Neuronal stem cell (in vitro differentiated cells): ENCODE measurements at regions not wholly inside any gene's neighbourhood (a gene's known extent, or its start where the extent isn't known, plus 50 kb on each side); places are given as distances from the start of the nearest gene placed in this dataset.

ENCODE experiments used
- DNase-seq: peaks from one replicate; pipeline ENCODE4 v3.0.0-alpha.2; 2013; ENCODE audit warnings: low spot score
- H2AFZ ChIP-seq: one replicate; pipeline ENCODE4 v1.6.1; 2013; ENCODE audit warnings: mild to moderate bottlenecking, low read length, inconsistent platforms
- H2AK5ac ChIP-seq: 2 replicates; pipeline ENCODE4 v1.6.1; 2013; ENCODE audit warnings: low read depth, mild to moderate bottlenecking, inconsistent platforms, low read length, moderate library complexity, mixed read lengths
- H2BK120ac ChIP-seq: 2 replicates; pipeline ENCODE4 v1.6.1; 2013; ENCODE audit warnings: low read depth, mild to moderate bottlenecking, inconsistent platforms, low read length, moderate library complexity, mixed read lengths
- H2BK12ac ChIP-seq: one replicate; pipeline ENCODE4 v1.6.1; 2013; ENCODE audit warnings: low read length, inconsistent platforms
- H2BK15ac ChIP-seq: 2 replicates; pipeline ENCODE4 v1.6.1; 2013; ENCODE audit warnings: mild to moderate bottlenecking, low read length, inconsistent platforms, mixed read lengths
- H2BK5ac ChIP-seq: one replicate; pipeline ENCODE4 v1.6.1; 2013; ENCODE audit warnings: inconsistent platforms, mild to moderate bottlenecking, low read length, moderate library complexity
- H3K14ac ChIP-seq: one replicate; pipeline ENCODE4 v1.6.1; 2013; ENCODE audit warnings: low read length, inconsistent platforms
- H3K18ac ChIP-seq: 2 replicates; pipeline ENCODE4 v1.6.1; 2013; ENCODE audit warnings: low read length, inconsistent platforms
- H3K23ac ChIP-seq: 2 replicates; pipeline ENCODE4 v1.6.1; 2013; ENCODE audit warnings: low read depth, mild to moderate bottlenecking, mixed read lengths, low read length, inconsistent platforms; ENCODE audit not compliant: poor library complexity
- H3K27ac ChIP-seq: replicated peaks from 3 replicates; pipeline ENCODE4 v1.5.1; 2013; ENCODE audit warnings: low read length, inconsistent platforms
- H3K27me3 ChIP-seq, 3 experiments: 2 replicates each; pipeline ENCODE4 v1.6.1; 2013; ENCODE audit warnings: low read length in 3 of 3, mild to moderate bottlenecking in 2 of 3, inconsistent platforms in 1 of 3, low read depth in 1 of 3, mixed read lengths in 1 of 3, moderate library complexity in 1 of 3; ENCODE audit not compliant: control insufficient read depth in 3 of 3, insufficient read depth in 3 of 3
- H3K36me3 ChIP-seq, 2 donors: replicated peaks in 1 of 2; 2 replicates each; pipeline ENCODE4 v1.6.1; 2013; ENCODE audit warnings: low read length in 2 of 2; ENCODE audit not compliant: control insufficient read depth in 2 of 2, insufficient read depth in 2 of 2
- H3K4ac ChIP-seq: 2 replicates; pipeline ENCODE4 v1.6.1; 2013; ENCODE audit warnings: inconsistent platforms, mild to moderate bottlenecking, low read length, moderate library complexity
- H3K4me1 ChIP-seq, 2 donors: 1 replicate in 1 of 2; 2 replicates in 1 of 2; pipeline ENCODE4 v1.6.1; 2013; ENCODE audit warnings: low read length in 2 of 2, low read depth in 1 of 2; ENCODE audit not compliant: control insufficient read depth in 2 of 2, insufficient read depth in 1 of 2
- H3K4me2 ChIP-seq: one replicate; pipeline ENCODE4 v1.6.1; 2013; ENCODE audit warnings: mild to moderate bottlenecking, low read length, inconsistent platforms; ENCODE audit not compliant: insufficient read depth, poor library complexity, severe bottlenecking
- H3K4me3 ChIP-seq, 2 donors: 2 replicates each; pipeline ENCODE4 v1.5.1; 2013; ENCODE audit warnings: low read length in 2 of 2, mild to moderate bottlenecking in 2 of 2, inconsistent platforms in 1 of 2, moderate library complexity in 1 of 2
- H3K79me1 ChIP-seq: one replicate; pipeline ENCODE4 v1.6.1; 2013; ENCODE audit warnings: low read depth, mild to moderate bottlenecking, inconsistent platforms, low read length, moderate library complexity
- H3K9ac ChIP-seq: one replicate; pipeline ENCODE4 v1.6.1; 2013; ENCODE audit warnings: mild to moderate bottlenecking, low read depth, low read length, inconsistent platforms; ENCODE audit not compliant: poor library complexity
- H3K9me3 ChIP-seq, 2 donors: replicated peaks in 1 of 2; 2 replicates each; pipeline versions ENCODE3 to v1.6.1; 2013; ENCODE audit warnings: low read length in 2 of 2, mild to moderate bottlenecking in 2 of 2, inconsistent platforms in 1 of 2, low read depth in 1 of 2, mixed read lengths in 1 of 2, moderate library complexity in 1 of 2; ENCODE audit not compliant: control insufficient read depth in 2 of 2, insufficient read depth in 1 of 2
- H4K8ac ChIP-seq: one replicate; pipeline ENCODE4 v1.6.1; 2013; ENCODE audit warnings: low read depth, mild to moderate bottlenecking, inconsistent platforms, low read length, moderate library complexity
- H4K91ac ChIP-seq: one replicate; pipeline ENCODE4 v1.6.1; 2013; ENCODE audit warnings: low read length, low read depth, mild to moderate bottlenecking, inconsistent platforms; ENCODE audit not compliant: poor library complexity
- WGBS, 2 donors: extraction: QIAGEN DNeasy Blood & Tissue Kit; methylation state at CpG; one replicate each; pipeline ENCODE4 v1.1.7; 2013; ENCODE audit warnings: missing lambda C conversion rate in 2 of 2, mixed read lengths in 1 of 2; ENCODE audit not compliant: insufficient read length in 2 of 2, insufficient replicate concordance in 1 of 2; ENCODE audit errors: extremely low coverage in 2 of 2; 5-methylcytosine and 5-hydroxymethylcytosine counted together

GRCh38 chr2:149972066-149972465, 384.5 kb upstream of the MMADHC start:
- H2BK5ac ChIP-seq, result no peak overlapping the region
- H3K4me1 ChIP-seq, result no peaks in the 10 kb centered on the region
- no peak overlapping the region for H2AK5ac ChIP-seq
- no peak overlapping the region for H2AFZ ChIP-seq
- no peak overlapping the region for H3K14ac ChIP-seq
- H2BK15ac ChIP-seq, result no peak overlapping the region
- no CpG with 5 or more reads among the region's 3 CpGs for WGBS, 2 donors
- no peak overlapping the region for H3K18ac ChIP-seq
- no peaks in the 10 kb centered on the region for H3K9me3 ChIP-seq
- H3K27me3 ChIP-seq, result no peaks in the 10 kb centered on the region
- DNase-seq, result no peak
- H3K79me1 ChIP-seq, result no peaks in the 10 kb centered on the region
- no peak overlapping the region for H3K4me2 ChIP-seq
- H3K23ac ChIP-seq, result no peak overlapping the region
- no peak overlapping the region for H3K9ac ChIP-seq
- H3K36me3 ChIP-seq, result no peaks in the 10 kb centered on the region
- H3K4me3 ChIP-seq, result no peak overlapping the region
- H4K91ac ChIP-seq, result no peak overlapping the region
- no peak overlapping the region for H3K4ac ChIP-seq
- no peak overlapping the region for H3K27ac ChIP-seq
- no peak overlapping the region for H2BK12ac ChIP-seq
- H4K8ac ChIP-seq, result no peak overlapping the region
- no peak overlapping the region for H2BK120ac ChIP-seq

GRCh38 chr2:149954981-149955600, 367.5 kb upstream of the MMADHC start:
- H4K8ac ChIP-seq, result no peak overlapping the region
- H3K4me1 ChIP-seq, result no peaks in the 10 kb centered on the region
- H3K18ac ChIP-seq, result no peak overlapping the region
- H3K9ac ChIP-seq, result no peak overlapping the region
- no peak overlapping the region for H2BK5ac ChIP-seq
- H3K9me3 ChIP-seq, result no peaks in the 10 kb centered on the region
- H3K4me2 ChIP-seq, result no peak overlapping the region
- WGBS, 2 donors, result no CpG with 5 or more reads among the region's 6 CpGs
- no peak overlapping the region for H4K91ac ChIP-seq
- H3K27me3 ChIP-seq, result no peaks in the 10 kb centered on the region
- no peak overlapping the region for H2BK15ac ChIP-seq
- H3K23ac ChIP-seq, result no peak overlapping the region
- H3K36me3 ChIP-seq, result no peaks in the 10 kb centered on the region
- H2AFZ ChIP-seq, result no peak overlapping the region
- no peak overlapping the region for H3K4ac ChIP-seq
- no peak overlapping the region for H2BK120ac ChIP-seq
- H3K14ac ChIP-seq, result no peak overlapping the region
- no peak overlapping the region for H2BK12ac ChIP-seq
- no peak overlapping the region for H3K27ac ChIP-seq
- H3K4me3 ChIP-seq, result no peak overlapping the region
- no peak overlapping the region for H2AK5ac ChIP-seq
- no peaks in the 10 kb centered on the region for H3K79me1 ChIP-seq
- no peak for DNase-seq

GRCh38 chr2:149953627-149954026, 366.1 kb upstream of the MMADHC start:
- Histone ChIP-seq H3K79me1 (no peaks in the 10 kb centered on the region), H3K4ac (no peak overlapping the region), H3K14ac (no peak overlapping the region), H3K9me3 (no peaks in the 10 kb centered on the region), H3K4me1 (no peaks in the 10 kb centered on the region), H2BK120ac (no peak overlapping the region), H3K27me3 (no peaks in the 10 kb centered on the region), H2AK5ac (no peak overlapping the region), H3K4me2 (no peak overlapping the region), H3K27ac (no peak overlapping the region), H2BK12ac (no peak overlapping the region), H2BK15ac (no peak overlapping the region), H4K8ac (no peak overlapping the region), H3K23ac (no peak overlapping the region), H2AFZ (no peak overlapping the region), H2BK5ac (no peak overlapping the region), H3K4me3 (no peak overlapping the region), H3K36me3 (no peaks in the 10 kb centered on the region), H4K91ac (no peak overlapping the region), H3K18ac (no peak overlapping the region), H3K9ac (no peak overlapping the region)
- WGBS, 2 donors, result no CpG with 5 or more reads among the region's 3 CpGs
- no peak for DNase-seq

DNA sequence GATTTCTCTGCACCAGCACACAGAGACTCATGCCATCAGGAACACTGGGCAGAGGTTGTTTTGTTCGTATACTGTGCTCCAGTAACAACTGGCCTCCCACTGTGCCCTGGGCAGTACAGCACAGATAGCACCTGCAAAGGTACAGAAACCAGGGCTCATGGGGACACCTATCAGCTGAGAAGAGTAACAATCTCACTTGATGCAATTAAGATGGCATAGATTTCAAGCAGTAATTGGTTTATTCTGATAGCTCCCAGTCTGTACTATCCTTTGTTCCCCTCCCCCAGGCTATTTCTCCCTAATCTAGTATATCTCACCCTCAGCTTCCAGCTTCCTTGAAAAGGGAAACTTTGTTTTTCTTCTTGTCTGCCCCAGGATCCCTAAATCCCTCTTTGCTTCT, 343.9 kb upstream of the MMADHC start:
- no peak overlapping the region for H3K23ac ChIP-seq
- no peak overlapping the region for H4K91ac ChIP-seq
- no peak overlapping the region for H3K4me2 ChIP-seq
- H2BK5ac ChIP-seq, result no peak overlapping the region
- H3K27ac ChIP-seq, result no peak overlapping the region
- no peaks in the 10 kb centered on the region for H3K36me3 ChIP-seq
- no peak overlapping the region for H2BK15ac ChIP-seq
- H3K4me3 ChIP-seq, result no peak overlapping the region
- no peaks in the 10 kb centered on the region for H3K27me3 ChIP-seq
- no peak overlapping the region for H4K8ac ChIP-seq
- no peaks in the 10 kb centered on the region for H3K9me3 ChIP-seq
- no CpG with 5 or more reads among the region's 1 CpG for WGBS, 2 donors
- no peaks in the 10 kb centered on the region for H3K4me1 ChIP-seq
- H3K9ac ChIP-seq, result no peak overlapping the region
- H2BK12ac ChIP-seq, result no peak overlapping the region
- no peak for DNase-seq
- H2BK120ac ChIP-seq, result no peak overlapping the region
- no peaks in the 10 kb centered on the region for H3K79me1 ChIP-seq
- no peak overlapping the region for H3K4ac ChIP-seq
- H3K18ac ChIP-seq, result no peak overlapping the region
- H2AK5ac ChIP-seq, result no peak overlapping the region
- no peak overlapping the region for H2AFZ ChIP-seq
- no peak overlapping the region for H3K14ac ChIP-seq
